ENCODE measurements at regions not wholly inside any gene's neighbourhood (a gene's known extent, or its start where the extent isn't known, plus 50 kb on each side); places are given as distances from the start of the nearest gene placed in this dataset.

GRCh38 chr5:167745868-167746267 lies 545.6 kb upstream of the WWC1 start:
- no peak for TF ChIP-seq EZH2 (IDR thresholded peaks at IDR 0.05; ENCODE audit: insufficient read depth, poor library complexity, severe bottlenecking)
- no peak for TF ChIP-seq EZH2phosphoT487 (IDR thresholded peaks at IDR 0.05; ENCODE audit: insufficient read depth, low read depth)
